GM19351 (cell line): ENCODE measurements at regions not wholly inside any gene's neighbourhood (a gene's known extent, or its start where the extent isn't known, plus 50 kb on each side); places are given as distances from the start of the nearest gene placed in this dataset.
"Not testable (repeated sequence)": the region's sequence is repeated elsewhere in the genome, so short reads cannot be mapped to it uniquely, and the experiment has no call there.

Experiments used
- ATAC-seq: cut with Tn5 transposase; IDR thresholded peaks from one replicate; pipeline ENCODE4 v1.9.1; 2021; ENCODE audit warnings: mild to moderate bottlenecking, moderate library complexity; ENCODE audit not compliant: unreplicated experiment

DNA sequence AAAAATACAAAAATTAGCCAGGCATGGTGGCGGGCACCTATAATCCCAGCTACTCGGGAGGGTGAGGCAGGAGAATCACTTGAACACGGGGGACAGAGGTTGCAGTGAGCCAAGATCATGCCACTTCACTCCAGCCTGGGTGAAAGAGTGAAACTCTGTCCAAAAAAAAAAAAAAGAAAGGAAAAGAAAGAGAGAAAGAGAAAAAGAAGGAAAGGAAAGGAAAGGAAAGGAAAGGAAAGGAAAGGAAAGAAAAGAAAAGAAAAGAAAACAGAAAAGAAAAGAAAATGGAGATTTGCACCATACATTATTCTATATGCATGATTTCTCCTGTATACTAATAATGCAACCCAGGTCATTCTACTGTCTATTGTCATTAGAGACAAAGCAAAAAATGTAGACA is 421.5 kb downstream of the PCDH19 start:
- not testable (repeated sequence) for ATAC-seq

DNA sequence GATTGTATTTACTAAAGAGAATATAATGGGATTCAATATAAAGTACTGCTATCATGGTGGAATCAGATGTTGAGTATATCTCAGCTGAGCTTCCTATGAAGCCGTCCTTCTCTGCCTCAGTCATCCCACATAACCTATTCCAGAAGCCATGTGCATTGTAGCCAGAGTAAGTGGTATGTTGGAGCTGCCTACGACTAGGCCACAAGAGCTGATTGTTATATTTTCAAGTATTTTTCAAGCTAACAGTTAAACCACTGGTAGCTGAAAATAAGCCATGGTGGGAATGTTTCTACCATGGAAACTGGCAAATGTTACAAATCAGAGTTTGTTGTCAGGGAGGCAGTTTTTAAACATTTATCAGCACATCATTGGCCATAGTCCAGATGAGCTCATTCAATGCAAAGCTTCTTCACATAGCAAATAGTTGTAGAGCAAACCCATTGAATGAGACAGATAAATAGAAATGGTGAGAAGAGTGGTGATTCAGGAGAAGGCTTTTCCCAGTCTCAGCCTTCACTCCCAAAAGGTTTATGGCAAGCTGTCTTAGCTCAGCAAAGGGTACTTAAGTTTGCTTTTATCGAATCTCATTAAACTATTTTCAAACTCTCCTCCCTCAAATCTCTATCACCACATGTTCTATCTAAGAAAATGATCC is 436.4 kb downstream of the PCDH19 start:
- no peak for ATAC-seq

DNA sequence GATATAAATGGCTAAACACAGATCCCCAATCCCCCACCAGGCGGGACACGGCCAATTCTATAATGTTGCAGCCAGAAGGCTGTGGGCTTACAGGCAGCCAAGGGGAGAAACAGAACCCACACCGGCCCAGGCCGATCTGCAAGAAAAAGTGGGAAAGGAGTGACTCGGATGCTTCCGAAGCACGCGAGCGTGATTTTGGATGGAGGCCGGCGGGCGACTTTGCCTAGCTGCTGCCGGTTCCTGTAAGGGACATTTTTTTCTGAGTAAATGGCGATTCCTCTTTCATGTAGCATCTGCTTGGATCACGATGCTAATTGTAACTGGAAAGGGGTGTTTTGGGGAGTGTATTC is 470.2 kb downstream of the PCDH19 start:
- no peak for ATAC-seq

DNA sequence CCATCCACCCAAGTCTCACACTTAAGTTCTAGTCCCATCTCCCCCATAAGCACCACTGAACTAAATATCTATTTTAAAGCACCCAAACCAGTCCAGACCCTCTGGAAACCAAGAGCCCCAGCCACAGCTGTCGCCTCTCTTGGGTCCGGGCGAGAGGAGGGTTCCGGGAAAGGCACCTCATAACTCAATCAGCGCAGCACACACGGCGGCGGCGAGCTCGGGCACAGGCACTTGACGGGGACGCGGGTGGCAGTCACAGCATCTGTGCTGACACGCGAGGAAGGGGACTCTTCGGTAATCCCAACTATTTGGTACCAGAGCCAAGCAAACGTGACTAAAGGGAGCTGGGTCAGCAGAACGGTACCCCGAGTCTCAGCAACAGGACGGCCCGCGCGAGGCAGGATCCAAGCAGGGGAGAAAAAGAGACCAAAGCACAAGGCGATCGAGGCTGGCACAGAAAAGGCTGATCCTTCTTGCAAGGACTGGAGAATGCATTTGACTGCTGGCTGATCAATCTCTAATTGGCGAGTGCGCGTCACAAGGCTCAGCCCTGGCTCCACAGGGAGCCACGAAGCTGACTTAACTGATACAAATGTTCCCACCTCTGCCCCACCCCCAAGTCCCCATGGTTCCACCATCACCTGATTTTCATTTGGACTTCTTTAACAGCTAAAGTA is 470.7 kb downstream of the PCDH19 start:
- ATAC-seq = not testable (repeated sequence)

DNA sequence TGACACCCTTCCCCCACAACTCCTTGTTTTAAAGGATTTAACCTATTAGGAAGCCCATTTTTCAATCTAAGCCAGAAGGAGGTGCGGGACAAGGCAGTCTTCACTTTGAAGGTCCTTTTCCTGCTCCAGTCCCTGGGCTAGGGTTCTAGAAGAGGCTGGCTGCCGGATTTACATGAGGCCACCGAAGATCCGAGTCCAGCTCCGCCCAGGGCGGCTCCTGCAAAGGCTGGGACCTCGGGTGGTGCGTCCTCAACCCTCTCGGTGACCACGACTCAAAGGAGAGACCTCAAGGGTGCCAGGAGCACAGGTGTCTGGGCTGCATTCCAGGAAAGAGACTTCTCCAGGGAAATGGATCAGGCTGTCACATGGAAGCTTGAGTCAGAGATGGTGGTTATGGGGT is 471.6 kb downstream of the PCDH19 start:
- ATAC-seq = no peak

DNA sequence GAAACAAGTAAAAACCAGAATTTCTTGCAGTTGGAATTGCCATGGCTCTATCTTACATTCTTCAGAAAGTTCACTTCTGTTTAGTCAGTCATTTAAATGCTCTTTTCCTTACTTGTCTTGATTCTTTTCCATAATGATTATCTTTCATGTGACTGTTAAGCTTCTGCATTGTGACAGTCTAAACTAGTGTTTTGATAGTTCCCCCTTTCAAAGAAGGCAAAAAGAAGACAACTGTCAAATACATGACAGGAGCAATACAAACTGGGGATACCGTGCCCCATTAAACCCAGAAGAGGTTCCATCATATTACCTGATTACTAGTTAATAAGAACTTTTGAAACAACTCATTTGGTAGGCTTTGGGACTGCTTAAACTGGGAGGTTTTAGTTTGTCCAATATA is 476.2 kb downstream of the PCDH19 start:
- no peak for ATAC-seq

DNA sequence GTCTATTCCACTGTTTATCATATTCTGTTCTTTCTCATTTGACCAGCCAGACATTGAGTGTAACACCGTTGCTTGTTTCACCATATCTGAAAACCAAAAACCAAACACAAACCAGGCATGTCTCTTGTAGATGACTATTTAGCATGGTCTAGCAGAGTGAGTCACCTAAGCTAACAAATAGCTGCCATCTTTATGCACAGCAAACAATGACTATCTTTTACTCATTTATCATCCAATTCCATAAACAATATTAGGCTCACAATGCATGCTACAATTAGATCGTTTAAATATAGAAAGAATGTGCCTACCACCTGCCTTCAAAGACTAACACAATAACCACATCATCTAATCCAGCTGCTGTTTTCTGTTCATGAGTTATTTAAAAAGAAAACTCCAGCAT is 495.4 kb downstream of the PCDH19 start:
- no peak for ATAC-seq

DNA sequence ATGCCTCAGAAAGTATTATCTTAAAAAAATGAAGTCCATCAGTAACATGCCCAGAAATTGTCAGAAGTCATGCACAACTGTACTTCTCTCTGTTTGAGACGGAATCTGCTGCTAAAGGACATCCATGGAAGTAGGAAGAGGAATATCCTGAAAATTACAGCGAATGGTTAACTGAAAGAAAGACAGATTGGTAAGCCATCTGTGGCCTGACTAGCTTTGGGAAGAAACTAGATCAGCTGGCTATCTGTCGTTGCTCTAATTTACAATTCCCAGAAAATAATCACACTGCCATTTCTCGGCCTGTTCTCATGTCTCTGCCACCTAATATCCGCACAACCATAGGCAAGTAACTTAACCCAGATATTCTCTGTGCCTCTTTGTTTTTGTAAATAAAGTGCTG is 496.5 kb downstream of the PCDH19 start:
- no peak for ATAC-seq

DNA sequence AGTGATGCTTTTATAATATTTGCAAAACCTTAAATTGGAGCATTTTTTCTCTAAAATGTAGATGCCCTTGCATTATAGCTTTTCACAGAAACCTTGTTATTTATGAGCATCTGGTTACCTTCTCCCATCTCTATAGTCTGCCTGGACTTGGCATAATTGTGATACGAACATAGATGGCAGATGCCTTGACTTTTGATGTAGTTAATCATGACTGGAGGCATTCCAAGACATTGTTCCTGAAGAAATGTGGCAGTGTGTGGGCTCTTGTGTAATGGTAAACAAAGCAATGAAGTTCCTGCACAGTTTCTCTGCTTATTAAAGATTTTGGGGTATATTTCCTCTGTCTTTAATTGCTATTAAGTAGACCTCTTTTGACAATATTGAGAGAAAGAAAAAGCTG is 500.1 kb downstream of the PCDH19 start:
- ATAC-seq = no peak

DNA sequence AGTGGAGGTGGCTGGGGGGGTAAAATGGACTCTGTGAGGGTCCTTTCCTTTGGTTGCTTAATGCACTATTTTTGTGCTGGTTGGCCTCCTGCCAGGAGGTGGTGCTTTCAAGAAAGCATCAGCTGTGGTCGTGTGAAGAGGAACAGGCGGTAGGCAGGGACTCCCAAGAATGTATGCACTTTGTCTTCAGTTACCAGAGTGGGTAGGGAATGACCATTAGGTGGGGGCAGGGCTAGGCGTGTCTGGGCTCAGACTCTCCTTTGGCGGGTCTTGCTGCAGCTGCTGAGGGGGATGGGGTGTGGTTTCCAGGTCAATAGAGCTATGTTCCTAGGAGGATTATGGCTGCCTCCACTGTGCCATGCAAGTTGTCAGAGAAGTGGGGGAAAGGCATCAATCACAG is 509.0 kb downstream of the PCDH19 start:
- ATAC-seq = no peak

DNA sequence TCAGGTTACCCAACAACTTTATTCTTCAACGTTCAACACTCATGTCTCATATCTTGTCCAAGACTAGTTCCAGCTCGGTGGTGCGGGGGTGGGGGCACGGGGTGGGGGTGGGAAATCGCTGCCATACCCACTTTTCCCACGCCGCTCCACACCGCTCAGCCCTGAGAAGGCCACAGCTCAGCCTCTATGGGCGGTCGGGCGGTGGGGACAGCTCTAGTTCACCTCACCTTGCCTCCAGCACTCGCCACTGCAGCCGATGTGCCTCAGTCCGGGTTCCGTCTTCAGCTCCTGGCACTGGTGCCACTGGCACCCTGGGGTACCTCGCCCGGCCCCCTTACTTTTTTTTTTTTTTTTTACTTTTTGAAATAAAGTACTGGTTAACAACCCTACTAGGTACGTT is 522.2 kb downstream of the PCDH19 start:
- no peak for ATAC-seq

DNA sequence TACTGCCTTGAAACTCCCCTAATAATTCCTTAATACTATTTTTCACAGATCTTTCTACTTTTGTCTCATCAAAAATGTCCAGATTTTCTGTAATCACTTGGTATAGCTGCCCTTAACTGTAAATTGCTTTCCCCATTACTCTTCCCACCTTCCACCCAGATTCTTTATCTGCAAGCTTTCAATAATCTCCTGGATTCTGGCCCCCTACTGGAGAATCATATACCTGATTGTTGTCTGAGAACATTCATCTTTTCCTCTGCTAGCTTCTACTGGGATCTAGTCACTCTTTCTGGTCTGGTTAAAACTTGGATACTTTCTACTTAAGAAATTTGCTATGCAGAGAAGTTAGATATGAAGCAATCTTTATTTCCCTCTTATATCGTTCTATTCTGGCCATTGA is 552.6 kb downstream of the PCDH19 start:
- no peak for ATAC-seq

DNA sequence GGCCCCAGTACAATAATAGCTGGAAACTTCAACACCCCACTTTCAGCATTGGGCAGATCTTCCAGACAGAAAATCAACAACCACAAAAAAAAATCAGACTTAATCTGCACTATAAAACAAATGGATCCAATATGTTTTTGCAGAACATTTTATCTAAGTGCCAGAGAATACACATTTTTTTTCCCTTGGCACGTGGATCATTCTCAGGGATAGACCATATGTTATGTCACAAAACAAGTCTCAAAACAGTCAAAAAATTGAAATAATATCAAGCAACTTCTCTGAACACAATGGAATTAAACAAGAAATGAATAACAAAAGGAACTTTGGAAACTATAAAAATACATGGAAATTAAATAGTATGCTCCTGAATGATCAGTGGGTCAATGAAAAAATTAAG is 576.3 kb downstream of the PCDH19 start:
- no peak for ATAC-seq

DNA sequence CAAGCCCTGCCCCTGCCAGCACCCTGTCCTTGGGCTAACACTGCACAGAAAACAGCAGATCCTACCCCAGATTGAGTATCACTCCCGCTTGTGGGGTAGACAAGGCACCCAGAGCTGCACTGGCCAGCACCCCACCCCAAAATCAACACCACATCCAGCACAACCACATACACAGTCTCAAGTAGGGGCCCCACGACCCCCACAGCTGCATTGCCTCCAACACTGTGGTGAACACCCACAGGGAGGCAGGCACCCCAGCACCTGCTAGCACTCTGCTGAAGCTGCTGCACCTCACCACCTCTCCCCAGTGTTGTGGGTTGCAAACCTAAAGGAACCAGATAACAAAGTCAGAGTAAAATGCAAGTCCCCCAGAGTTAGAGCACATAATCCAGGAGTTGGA is 589.9 kb downstream of the PCDH19 start:
- no peak for ATAC-seq

DNA sequence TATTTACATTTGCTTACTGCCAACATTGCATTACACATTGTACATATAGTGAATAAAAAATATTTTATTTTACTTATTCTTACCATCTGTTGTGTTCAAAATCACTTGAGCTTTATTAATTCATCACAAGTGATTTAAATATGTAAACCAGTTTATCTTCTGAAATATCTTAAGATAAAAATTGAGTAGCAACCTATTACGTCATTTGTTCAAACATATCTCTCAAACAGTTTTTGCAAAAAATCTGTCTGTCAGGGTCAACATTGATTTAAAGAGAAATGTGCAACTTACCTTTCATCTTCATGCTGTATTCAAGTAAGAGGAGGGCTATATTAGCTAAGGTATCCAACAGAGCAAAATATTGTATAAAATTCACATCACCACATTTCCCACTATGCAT is 610.1 kb downstream of the PCDH19 start:
- no peak for ATAC-seq

DNA sequence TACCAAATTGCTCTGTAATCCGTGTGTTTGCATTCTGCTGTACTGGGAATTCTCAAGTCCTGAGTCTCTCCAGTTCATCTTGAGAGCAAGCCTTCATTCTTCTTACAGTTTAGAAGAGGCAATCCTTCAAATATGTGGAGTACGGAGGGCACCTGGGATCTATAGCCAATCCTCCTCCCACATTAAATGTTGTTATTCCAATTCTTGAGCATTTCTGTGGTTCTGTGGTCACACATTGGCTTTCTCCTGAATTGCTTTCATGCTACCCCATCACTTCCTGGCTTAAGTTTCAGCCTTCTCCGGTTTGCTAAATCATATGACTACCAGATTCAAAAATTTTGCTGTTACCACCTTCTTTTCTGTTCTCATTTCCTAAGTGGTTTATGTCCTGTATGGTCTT is 611.1 kb downstream of the PCDH19 start:
- ATAC-seq = no peak

DNA sequence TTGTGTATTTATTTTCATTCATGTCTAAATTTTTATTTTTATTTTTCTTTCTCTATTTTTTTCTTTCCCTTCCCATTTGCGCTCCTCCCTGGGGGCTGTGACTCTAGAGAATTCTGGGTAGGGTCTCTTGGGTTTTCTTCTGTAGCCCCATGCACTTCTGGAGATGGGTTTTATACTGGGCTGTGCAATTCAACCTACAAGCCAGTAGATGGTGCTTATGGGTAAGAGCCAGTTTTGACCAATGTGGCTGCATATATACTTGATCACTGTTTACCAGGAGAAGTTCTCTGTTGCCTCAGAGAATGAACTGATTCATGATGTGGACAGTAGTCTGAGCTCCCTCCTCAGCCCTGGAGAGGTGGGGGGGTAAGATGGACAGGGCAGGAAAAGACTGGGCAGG is 614.6 kb downstream of the PCDH19 start:
- ATAC-seq = no peak

DNA sequence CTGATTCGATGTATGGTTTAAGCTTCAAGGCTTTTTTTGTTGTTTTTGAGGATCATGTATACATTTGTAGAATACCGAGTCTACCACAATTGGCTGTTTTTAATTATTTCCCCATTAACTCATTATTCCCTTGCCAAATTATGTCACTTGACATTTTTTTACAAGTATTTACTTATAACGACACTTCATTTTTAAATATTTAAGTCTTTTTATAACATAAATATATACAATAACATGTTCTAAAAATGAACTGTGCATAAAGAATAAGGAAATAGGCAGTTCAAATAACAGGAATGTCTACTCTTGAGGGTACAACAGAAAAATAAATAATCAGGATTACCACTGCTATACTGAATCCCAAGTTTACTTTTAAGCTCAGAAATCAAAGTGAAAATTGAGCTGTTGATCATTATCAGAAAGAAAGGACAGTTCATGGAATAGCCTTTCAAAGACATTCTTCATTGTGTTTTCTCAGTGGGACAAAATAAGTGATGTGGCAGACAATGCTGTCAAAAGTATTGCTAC is 627.5 kb downstream of the PCDH19 start:
- no peak for ATAC-seq

DNA sequence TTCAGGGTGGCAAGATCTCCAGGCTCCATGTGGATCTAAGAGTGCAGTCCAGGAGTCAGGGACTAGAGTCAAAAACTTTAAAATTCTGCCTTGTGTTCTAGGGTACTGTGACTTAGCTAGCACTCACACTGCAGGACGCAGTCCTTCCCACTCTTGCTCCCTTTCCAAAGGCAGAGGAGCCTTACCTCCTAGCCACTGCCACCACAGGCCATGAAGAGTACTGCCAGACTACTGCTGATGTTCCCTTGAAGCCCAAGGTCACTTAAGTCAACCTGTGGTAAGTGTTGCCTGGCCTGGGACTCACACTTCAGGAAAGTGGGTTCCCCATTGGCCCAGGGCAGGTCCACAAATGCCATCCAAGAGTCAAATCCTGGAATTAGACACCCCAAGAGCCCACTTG is 632.2 kb downstream of the PCDH19 start:
- no peak for ATAC-seq

DNA sequence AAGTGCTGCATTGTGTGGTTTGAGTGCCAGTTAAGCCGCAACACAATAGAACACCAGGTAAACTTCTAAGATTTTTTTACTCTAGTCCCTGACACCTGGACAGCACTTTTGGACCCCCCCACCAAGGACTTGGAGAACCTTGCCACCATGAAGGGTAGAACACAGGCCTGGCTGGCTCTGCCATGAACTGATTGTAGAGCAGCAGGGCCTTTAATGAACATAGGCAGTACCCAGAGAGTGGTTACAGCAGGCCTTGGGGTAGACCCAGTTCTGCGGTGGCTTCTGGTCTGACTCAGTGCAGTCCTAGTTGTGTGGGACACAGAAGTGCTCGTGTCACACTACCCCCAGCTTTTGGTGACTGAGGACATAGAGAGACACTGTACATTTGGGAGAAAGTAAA is 648.3 kb downstream of the PCDH19 start:
- no peak for ATAC-seq

DNA sequence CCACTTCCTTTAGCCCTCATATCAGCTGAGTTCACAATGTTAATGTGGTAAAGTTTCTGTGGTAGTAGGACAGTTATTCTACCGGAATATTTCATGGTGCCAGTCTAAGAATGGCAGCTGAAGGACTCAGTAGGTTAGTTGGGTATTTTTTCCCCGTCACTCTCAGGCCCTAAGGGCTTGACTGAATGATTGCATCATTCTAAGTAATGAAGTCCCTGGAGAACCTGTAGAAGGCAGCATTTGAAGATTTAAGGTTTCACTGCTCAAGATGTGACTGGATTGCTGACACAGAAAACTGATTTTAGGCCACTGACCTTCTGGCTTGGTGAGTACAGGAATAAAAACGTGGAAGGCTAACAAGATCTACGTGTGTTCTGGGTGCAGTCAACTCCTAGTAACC is 657.3 kb downstream of the PCDH19 start:
- ATAC-seq = no peak

DNA sequence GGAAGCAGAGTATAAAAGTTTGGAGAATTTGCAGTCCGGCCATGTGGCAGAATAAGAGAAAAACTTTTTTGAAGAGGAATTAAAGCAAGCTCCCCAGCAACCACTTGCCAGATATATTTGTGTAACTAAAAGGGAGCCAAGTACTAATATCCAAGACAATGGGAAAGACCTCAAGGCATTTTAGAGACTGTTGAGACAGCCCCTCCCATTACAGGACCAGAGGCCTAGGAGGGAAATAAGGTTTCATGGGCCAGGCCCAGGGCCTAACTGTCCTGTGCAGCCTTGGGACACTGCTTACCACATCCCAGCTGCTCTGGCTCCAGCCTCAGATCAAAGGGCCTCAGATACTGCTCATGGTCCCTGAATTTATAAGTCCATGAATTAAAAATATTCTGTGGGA is 659.4 kb downstream of the PCDH19 start:
- ATAC-seq = no peak

DNA sequence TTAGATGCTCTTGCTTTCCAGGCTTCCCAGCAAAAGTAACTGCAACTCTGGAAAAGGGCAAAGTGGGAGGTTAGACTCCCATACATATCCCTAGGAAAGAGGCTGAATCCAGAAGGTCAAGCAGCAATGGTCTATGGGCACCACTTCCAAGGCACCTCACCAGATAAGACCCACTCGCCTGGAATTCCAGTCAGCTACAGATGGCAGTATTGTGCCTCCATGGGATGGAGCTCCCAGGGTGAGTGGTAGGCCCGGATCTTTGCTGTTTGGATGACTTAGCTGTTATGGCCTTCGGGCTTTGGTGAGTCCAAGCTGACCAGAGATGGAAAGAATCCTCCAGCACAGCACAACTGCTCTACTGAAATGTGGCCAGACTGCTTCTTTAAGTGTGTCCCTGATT is 688.0 kb downstream of the PCDH19 start:
- ATAC-seq = no peak
